ENCODE measurements at regions not wholly inside any gene's neighbourhood (a gene's known extent, or its start where the extent isn't known, plus 50 kb on each side); places are given as distances from the start of the nearest gene placed in this dataset.

GRCh38 chr9:99690573-99690972 is 131.1 kb upstream of the NR4A3 start:
- TF ChIP-seq, protein P1, sequence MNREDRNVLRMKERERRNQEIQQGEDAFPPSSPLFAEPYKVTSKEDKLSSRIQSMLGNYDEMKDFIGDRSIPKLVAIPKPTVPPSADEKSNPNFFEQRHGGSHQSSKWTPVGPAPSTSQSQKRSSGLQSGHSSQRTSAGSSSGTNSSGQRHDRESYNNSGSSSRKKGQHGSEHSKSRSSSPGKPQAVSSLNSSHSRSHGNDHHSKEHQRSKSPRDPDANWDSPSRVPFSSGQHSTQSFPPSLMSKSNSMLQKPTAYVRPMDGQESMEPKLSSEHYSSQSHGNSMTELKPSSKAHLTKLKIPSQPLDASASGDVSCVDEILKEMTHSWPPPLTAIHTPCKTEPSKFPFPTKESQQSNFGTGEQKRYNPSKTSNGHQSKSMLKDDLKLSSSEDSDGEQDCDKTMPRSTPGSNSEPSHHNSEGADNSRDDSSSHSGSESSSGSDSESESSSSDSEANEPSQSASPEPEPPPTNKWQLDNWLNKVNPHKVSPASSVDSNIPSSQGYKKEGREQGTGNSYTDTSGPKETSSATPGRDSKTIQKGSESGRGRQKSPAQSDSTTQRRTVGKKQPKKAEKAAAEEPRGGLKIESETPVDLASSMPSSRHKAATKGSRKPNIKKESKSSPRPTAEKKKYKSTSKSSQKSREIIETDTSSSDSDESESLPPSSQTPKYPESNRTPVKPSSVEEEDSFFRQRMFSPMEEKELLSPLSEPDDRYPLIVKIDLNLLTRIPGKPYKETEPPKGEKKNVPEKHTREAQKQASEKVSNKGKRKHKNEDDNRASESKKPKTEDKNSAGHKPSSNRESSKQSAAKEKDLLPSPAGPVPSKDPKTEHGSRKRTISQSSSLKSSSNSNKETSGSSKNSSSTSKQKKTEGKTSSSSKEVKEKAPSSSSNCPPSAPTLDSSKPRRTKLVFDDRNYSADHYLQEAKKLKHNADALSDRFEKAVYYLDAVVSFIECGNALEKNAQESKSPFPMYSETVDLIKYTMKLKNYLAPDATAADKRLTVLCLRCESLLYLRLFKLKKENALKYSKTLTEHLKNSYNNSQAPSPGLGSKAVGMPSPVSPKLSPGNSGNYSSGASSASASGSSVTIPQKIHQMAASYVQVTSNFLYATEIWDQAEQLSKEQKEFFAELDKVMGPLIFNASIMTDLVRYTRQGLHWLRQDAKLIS (CRISPR knock-in tag; IDR thresholded peaks at IDR 0.05) = no peak
- TF ChIP-seq BCL3 (CRISPR knock-in tag; IDR thresholded peaks at IDR 0.05) (no peak), GABPB1 (CRISPR knock-in tag; IDR thresholded peaks at IDR 0.05) (no peak), MAFF (IDR thresholded peaks at IDR 0.05; ENCODE audit: low read depth, low read length) (no peak), ATF7 (IDR thresholded peaks at IDR 0.05) (no peak), ATF7 (CRISPR knock-in tag; IDR thresholded peaks at IDR 0.05) (no peak), SP1 (IDR thresholded peaks at IDR 0.05) (no peak), SP1 (CRISPR knock-in tag; IDR thresholded peaks at IDR 0.05) (no peak), GABPA (IDR thresholded peaks at IDR 0.05; ENCODE audit: low read depth, low read length) (no peak), GABPA (CRISPR knock-in tag; IDR thresholded peaks at IDR 0.05; ENCODE audit: low read depth) (no peak), NONO (IDR thresholded peaks at IDR 0.05) (no peak), NONO (CRISPR knock-in tag; conservative IDR thresholded peaks at IDR 0.05) (no peak), E2F1 (CRISPR knock-in tag; IDR thresholded peaks at IDR 0.05) (no peak), YY1 (IDR thresholded peaks at IDR 0.05; ENCODE audit: insufficient read depth, insufficient replicate concordance, low read depth, low read length) (no peak), ZNF121 (CRISPR knock-in tag; IDR thresholded peaks at IDR 0.05) (no peak)
- TF ChIP-seq, protein P2, sequence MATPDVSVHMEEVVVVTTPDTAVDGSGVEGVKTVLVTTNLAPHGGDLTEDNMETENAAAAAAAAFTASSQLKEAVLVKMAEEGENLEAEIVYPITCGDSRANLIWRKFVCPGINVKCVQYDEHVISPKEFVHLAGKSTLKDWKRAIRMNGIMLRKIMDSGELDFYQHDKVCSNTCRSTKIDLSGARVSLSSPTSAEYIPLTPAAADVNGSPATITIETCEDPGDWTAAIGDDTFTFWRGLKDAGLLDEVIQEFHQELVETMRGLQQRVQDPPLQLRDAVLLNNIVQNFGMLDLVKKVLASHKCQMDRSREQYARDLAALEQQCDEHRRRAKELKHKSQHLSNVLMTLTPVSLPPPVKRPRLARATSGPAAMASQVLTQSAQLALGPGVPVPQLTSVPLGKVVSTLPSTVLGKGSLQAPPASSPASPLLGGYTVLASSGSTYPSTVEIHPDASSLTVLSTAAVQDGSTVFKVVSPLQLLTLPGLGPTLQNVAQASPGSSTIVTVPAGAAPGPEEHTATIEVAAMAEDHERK (CRISPR knock-in tag; IDR thresholded peaks at IDR 0.05; ENCODE audit: low read depth) = no peak
